DLD1 (cell line): ENCODE measurements at regions not wholly inside any gene's neighbourhood (a gene's known extent, or its start where the extent isn't known, plus 50 kb on each side); places are given as distances from the start of the nearest gene placed in this dataset.
"Not testable (repeated sequence)": the region's sequence is repeated elsewhere in the genome, so short reads cannot be mapped to it uniquely, and the experiment has no call there.

ENCODE experiments used
- in situ Hi-C: cut with HindIII; loops from 2 replicates; pipeline ENCODE4 v1.10.0; 2017; ENCODE audit warnings: low sequenced_read_pairs

GRCh38 chr16:27638833-27639560 is 89.1 kb downstream of the KATNIP start:
- in situ Hi-C loops, result no loop called here

GRCh38 chr16:27639561-27640276 is 89.8 kb downstream of the KATNIP start:
- in situ Hi-C loops, result no loop called here

GRCh38 chr16:27640277-27640600 is 90.3 kb downstream of the KATNIP start:
- in situ Hi-C loops, result no loop called here

- in situ Hi-C loops, result no loop called here
Measured at GRCh38 chr16:27641260-27641659, 91.3 kb downstream of the KATNIP start.

GRCh38 chr16:27641734-27642415 is 91.9 kb downstream of the KATNIP start:
- in situ Hi-C loops, result not testable (repeated sequence)

GRCh38 chr16:27642756-27643155 is 92.8 kb downstream of the KATNIP start:
- in situ Hi-C loops, result no loop called here

GRCh38 chr16:27644165-27644564 is 94.2 kb downstream of the KATNIP start:
- in situ Hi-C loops, result no loop called here

GRCh38 chr16:27645396-27645795 is 95.5 kb downstream of the KATNIP start:
- in situ Hi-C loops, result no loop called here

- in situ Hi-C loops, result no loop called here
Measured at GRCh38 chr16:27646806-27647205, 96.9 kb downstream of the KATNIP start.

- in situ Hi-C loops, result no loop called here
Measured at GRCh38 chr16:27649021-27649420, 99.1 kb downstream of the KATNIP start.

- in situ Hi-C loops, result no loop called here
Measured at GRCh38 chr16:27650073-27650701, 100.2 kb downstream of the KATNIP start.

GRCh38 chr16:27651301-27651700 is 101.4 kb downstream of the KATNIP start:
- in situ Hi-C loops, result no loop called here

- in situ Hi-C loops, result no loop called here
Measured at GRCh38 chr16:27657811-27658210, 107.9 kb downstream of the KATNIP start.

GRCh38 chr16:27660507-27660906 is 110.6 kb downstream of the KATNIP start:
- in situ Hi-C loops, result loop anchor here (5.0 kb wide), 1 partner anchor 33 kb away; no protein-coding TSS in a partner anchor

GRCh38 chr16:27663235-27663634 is 113.3 kb downstream of the KATNIP start:
- in situ Hi-C loops, result loop anchor here (5.0 kb wide), 1 partner anchor 36 kb away; no protein-coding TSS in a partner anchor

GRCh38 chr16:27665881-27666280 is 115.9 kb downstream of the KATNIP start:
- in situ Hi-C loops, result no loop called here

- in situ Hi-C loops, result no loop called here
Measured at GRCh38 chr16:27670071-27670810, 120.3 kb downstream of the KATNIP start.

GRCh38 chr16:27671410-27671809 is 121.5 kb downstream of the KATNIP start:
- in situ Hi-C loops, result no loop called here

GRCh38 chr16:27676839-27677238 is 126.9 kb downstream of the KATNIP start:
- in situ Hi-C loops, result loop anchor here (5.0 kb wide), 1 partner anchor 45 kb away; no protein-coding TSS in a partner anchor

- in situ Hi-C loops, result loop anchor here (5.0 kb wide), 1 partner anchor 45 kb away; no protein-coding TSS in a partner anchor
Measured at GRCh38 chr16:27677263-27677662, 127.3 kb downstream of the KATNIP start.
